H1 (cell line): ENCODE measurements at regions not wholly inside any gene's neighbourhood (a gene's known extent, or its start where the extent isn't known, plus 50 kb on each side); places are given as distances from the start of the nearest gene placed in this dataset.

Experiments used
- CTCF ChIA-PET: fragments of 300-600 bp; sonication (Branson Sonifier 250); formaldehyde crosslinking; loops from one replicate; lab custom pipeline; 2021; ENCODE audit not compliant: partially characterized antibody; lab: Charles Lee
- POLR2A ChIA-PET: fragments of 300-600 bp; sonication (Branson Sonifier 250); formaldehyde crosslinking; loops from one replicate; lab custom pipeline; 2021; ENCODE audit warnings: inconsistent platforms; ENCODE audit not compliant: partially characterized antibody; lab: Charles Lee
- DNase-seq, 2 experiments: peaks; one replicate each; pipeline versions ENCODE4 v3.0.0 to v3.0.0-alpha.2; 2010 to 2022; ENCODE audit warnings: low spot score in 2 of 2, low read depth in 1 of 2, mixed read lengths in 1 of 2
- FAIRE-seq: peaks from 2 replicates; lab custom pipeline; 2011; peaks lifted over from hg19 to GRCh38; lab: Jason Lieb, UNC
- H2AFZ ChIP-seq: 2 replicates; pipeline ENCODE4 v1.8.1; 2012; ENCODE audit warnings: low read length, inconsistent platforms
- H2AK5ac ChIP-seq: 2 replicates; pipeline ENCODE4 v1.6.1; 2013; ENCODE audit warnings: low read depth, low read length
- H2BK120ac ChIP-seq: replicated peaks from 2 replicates; pipeline ENCODE3; 2013; ENCODE audit warnings: low read depth, low read length, inconsistent platforms
- H2BK12ac ChIP-seq: 2 replicates; pipeline ENCODE4 v1.6.1; 2013; ENCODE audit warnings: low read depth, low read length
- H2BK15ac ChIP-seq: 2 replicates; pipeline ENCODE4 v1.6.1; 2013; ENCODE audit warnings: low read length
- H2BK20ac ChIP-seq: 2 replicates; pipeline ENCODE4 v1.6.1; 2013; ENCODE audit warnings: low read length
- H2BK5ac ChIP-seq: 2 replicates; pipeline ENCODE4 v1.6.1; 2013; ENCODE audit warnings: low read depth, low read length
- H3K14ac ChIP-seq: 2 replicates; pipeline ENCODE4 v1.6.1; 2013; ENCODE audit warnings: inconsistent platforms; ENCODE audit not compliant: insufficient read length
- H3K18ac ChIP-seq: 2 replicates; pipeline ENCODE4 v1.6.1; 2013; ENCODE audit warnings: low read length; ENCODE audit errors: extremely low read depth
- H3K23ac ChIP-seq: 2 replicates; pipeline ENCODE4 v1.6.1; 2013; ENCODE audit warnings: inconsistent platforms; ENCODE audit not compliant: insufficient read length
- H3K23me2 ChIP-seq: 2 replicates; pipeline ENCODE4 v1.6.1; 2013; ENCODE audit warnings: low read depth, low read length
- H3K27ac ChIP-seq: 2 replicates; pipeline ENCODE4 v1.6.1; 2011; ENCODE audit warnings: low read depth, low read length, inconsistent platforms
- H3K27me3 ChIP-seq, 4 experiments: replicated peaks in 1 of 4; 1 replicate in 1 of 4; 2 replicates in 3 of 4; pipeline versions ENCODE4 v1.6.1 to v1.8.1; 2011 to 2013; ENCODE audit warnings: low read length in 3 of 4, mild to moderate bottlenecking in 3 of 4, inconsistent platforms in 2 of 4, mixed read lengths in 2 of 4, moderate library complexity in 1 of 4; ENCODE audit not compliant: control insufficient read depth in 3 of 4, insufficient read depth in 3 of 4; ENCODE audit errors: extremely low read depth in 1 of 4
- H3K36me3 ChIP-seq, 4 experiments: 2 replicates each; pipeline versions ENCODE4 v1.6.1 to v1.8.1; 2011 to 2013; ENCODE audit warnings: mild to moderate bottlenecking in 4 of 4, low read length in 3 of 4, moderate library complexity in 2 of 4, control low read depth in 1 of 4, inconsistent platforms in 1 of 4; ENCODE audit not compliant: insufficient read depth in 4 of 4, control insufficient read depth in 2 of 4
- H3K4ac ChIP-seq: replicated peaks from 2 replicates; pipeline ENCODE3; 2013; ENCODE audit warnings: low read length, low read depth, mixed read lengths, inconsistent platforms; ENCODE audit not compliant: insufficient read length
- H3K4me1 ChIP-seq, 4 experiments: replicated peaks in 1 of 4; 1 replicate in 1 of 4; 2 replicates in 3 of 4; pipeline versions ENCODE4 v1.6.1 to v1.8.1; 2011 to 2013; ENCODE audit warnings: low read length in 3 of 4, inconsistent platforms in 2 of 4, mixed read lengths in 1 of 4; ENCODE audit not compliant: insufficient read depth in 4 of 4, control insufficient read depth in 3 of 4
- H3K4me2 ChIP-seq, 2 experiments: 2 replicates each; pipeline versions ENCODE4 v1.6.1 to v1.8.1; 2011 to 2013; ENCODE audit warnings: low read depth in 2 of 2, low read length in 2 of 2, control low read depth in 1 of 2, inconsistent platforms in 1 of 2, mild to moderate bottlenecking in 1 of 2; ENCODE audit not compliant: insufficient read depth in 1 of 2
- H3K4me3 ChIP-seq, 4 experiments: fragments of 200-600, 300-600 bp in 1 of 4; sonication (generic), shearing (Covaris generic), sonication (Bioruptor Twin) in 1 of 4; 2 replicates each; pipeline versions ENCODE4 v1.5.1 to v1.8.1; 2011 to 2016; ENCODE audit warnings: low read length in 4 of 4, low read depth in 3 of 4, control low read depth in 2 of 4, inconsistent platforms in 2 of 4, mild to moderate bottlenecking in 2 of 4, mixed read lengths in 1 of 4, moderate library complexity in 1 of 4; ENCODE audit not compliant: insufficient read depth in 2 of 4; ENCODE audit errors: extremely low read depth in 1 of 4
- H3K56ac ChIP-seq: replicated peaks from 2 replicates; pipeline ENCODE3; 2013; ENCODE audit warnings: low read depth, mild to moderate bottlenecking, mixed read lengths, low read length, inconsistent platforms; ENCODE audit not compliant: insufficient read length
- H3K79me1 ChIP-seq: 2 replicates; pipeline ENCODE4 v1.6.1; 2013; ENCODE audit warnings: low read depth, low read length, control low read depth
- H3K79me2 ChIP-seq, 2 experiments: 2 replicates each; pipeline versions ENCODE4 v1.6.1 to v1.8.1; 2012 to 2013; ENCODE audit warnings: low read length in 2 of 2, mild to moderate bottlenecking in 2 of 2, inconsistent platforms in 1 of 2; ENCODE audit not compliant: insufficient read depth in 2 of 2, control insufficient read depth in 1 of 2
- H3K9ac ChIP-seq, 4 experiments: replicated peaks in 1 of 4; 1 replicate in 1 of 4; 2 replicates in 3 of 4; pipeline versions ENCODE4 v1.6.1 to v1.8.1; 2011 to 2013; ENCODE audit warnings: low read depth in 3 of 4, low read length in 3 of 4, control low read depth in 2 of 4, mild to moderate bottlenecking in 2 of 4, moderate library complexity in 2 of 4, inconsistent platforms in 1 of 4; ENCODE audit errors: extremely low read depth in 1 of 4
- H3K9me3 ChIP-seq, 2 experiments: 2 replicates each; pipeline versions ENCODE4 v1.6.1 to v1.8.1; 2012 to 2013; ENCODE audit warnings: mild to moderate bottlenecking in 2 of 2, moderate library complexity in 2 of 2, control low read depth in 1 of 2, inconsistent platforms in 1 of 2, low read depth in 1 of 2, low read length in 1 of 2, mixed read lengths in 1 of 2; ENCODE audit not compliant: insufficient read depth in 2 of 2
- H4K20me1 ChIP-seq, 2 experiments: replicated peaks in 1 of 2; 2 replicates each; pipeline versions ENCODE3 to v1.8.1; 2011 to 2013; ENCODE audit warnings: inconsistent platforms in 2 of 2, low read length in 2 of 2, mild to moderate bottlenecking in 1 of 2; ENCODE audit not compliant: insufficient read depth in 2 of 2, control insufficient read depth in 1 of 2
- H4K5ac ChIP-seq: 2 replicates; pipeline ENCODE4 v1.6.1; 2013; ENCODE audit warnings: low read length, low read depth, mixed read lengths, inconsistent platforms; ENCODE audit not compliant: insufficient read length
- H4K8ac ChIP-seq: 2 replicates; pipeline ENCODE4 v1.8.0; 2013; ENCODE audit warnings: mild to moderate bottlenecking, moderate library complexity, low read length, inconsistent platforms; ENCODE audit not compliant: insufficient read depth; ENCODE audit errors: extremely low read depth
- H4K91ac ChIP-seq: replicated peaks from 2 replicates; pipeline ENCODE3; 2013; ENCODE audit warnings: low read length, mixed read lengths, inconsistent platforms; ENCODE audit not compliant: insufficient read length
- BACH1 ChIP-seq: IDR thresholded peaks from 2 replicates; pipeline ENCODE4 v1.6.1; 2012; ENCODE audit warnings: low read length, improper control_type of control experiment
- CTBP2 ChIP-seq: IDR thresholded peaks from 2 replicates; pipeline ENCODE4 v1.7.0; 2011; ENCODE audit warnings: borderline replicate concordance, mild to moderate bottlenecking, moderate library complexity, mixed read lengths, low read length; ENCODE audit not compliant: insufficient read depth, insufficient read length
- JUN ChIP-seq: IDR thresholded peaks from 2 replicates; pipeline ENCODE4 v1.6.1; 2011; ENCODE audit warnings: low read depth, mild to moderate bottlenecking, improper control_type of control experiment, low read length
- JUND ChIP-seq: IDR thresholded peaks from 2 replicates; pipeline ENCODE4 v1.6.1; 2011; ENCODE audit warnings: mild to moderate bottlenecking, improper control_type of control experiment, low read length
- KDM5A ChIP-seq: fragments of 200-600 bp; IDR thresholded peaks from 2 replicates; pipeline ENCODE4 v1.7.1; 2012; ENCODE audit warnings: mild to moderate bottlenecking, low read length, inconsistent platforms, mixed read lengths
- MAFK ChIP-seq: IDR thresholded peaks from 2 replicates; pipeline ENCODE4 v1.6.1; 2012; ENCODE audit warnings: low read depth, mild to moderate bottlenecking, improper control_type of control experiment, low read length
- RAD21 ChIP-seq, 2 experiments: IDR thresholded peaks in 1 of 2; conservative IDR thresholded peaks in 1 of 2; 2 replicates each; pipeline ENCODE4 v1.6.1; 2011; ENCODE audit warnings: low read depth in 2 of 2, low read length in 2 of 2, improper control_type of control experiment in 1 of 2, inconsistent platforms in 1 of 2, mild to moderate bottlenecking in 1 of 2, moderate library complexity in 1 of 2
- RFX5 ChIP-seq: IDR thresholded peaks from 2 replicates; pipeline ENCODE4 v1.6.1; 2011; ENCODE audit warnings: low read depth, low read length, improper control_type of control experiment, borderline replicate concordance
- SP4 ChIP-seq: IDR thresholded peaks from 2 replicates; pipeline ENCODE4 v1.6.1; 2012; ENCODE audit warnings: low read length, inconsistent platforms
- TAF1 ChIP-seq: IDR thresholded peaks from 2 replicates; pipeline ENCODE4 v1.6.1; 2011; ENCODE audit warnings: mild to moderate bottlenecking, low read depth, low read length
- WGBS, 2 experiments: shearing (Covaris generic) in 1 of 2; methylation state at CpG; one replicate each; pipeline versions ENCODE4 v1.1.6 to v1.1.7; 2013 to 2015; ENCODE audit warnings: low lambda C conversion rate in 2 of 2, mixed read lengths in 2 of 2, inconsistent platforms in 1 of 2, low coverage in 1 of 2, missing lambda C conversion rate in 1 of 2; ENCODE audit not compliant: insufficient replicate concordance in 2 of 2, insufficient coverage in 1 of 2, insufficient read length in 1 of 2; ENCODE audit errors: extremely low coverage in 1 of 2, missing lambda C conversion rate in 1 of 2; 5-methylcytosine and 5-hydroxymethylcytosine counted together
- TF ChIP-seq, protein P1 (sequence below): IDR thresholded peaks from 2 replicates; pipeline ENCODE4 v1.6.1; 2012; ENCODE audit warnings: inconsistent platforms

DNA sequence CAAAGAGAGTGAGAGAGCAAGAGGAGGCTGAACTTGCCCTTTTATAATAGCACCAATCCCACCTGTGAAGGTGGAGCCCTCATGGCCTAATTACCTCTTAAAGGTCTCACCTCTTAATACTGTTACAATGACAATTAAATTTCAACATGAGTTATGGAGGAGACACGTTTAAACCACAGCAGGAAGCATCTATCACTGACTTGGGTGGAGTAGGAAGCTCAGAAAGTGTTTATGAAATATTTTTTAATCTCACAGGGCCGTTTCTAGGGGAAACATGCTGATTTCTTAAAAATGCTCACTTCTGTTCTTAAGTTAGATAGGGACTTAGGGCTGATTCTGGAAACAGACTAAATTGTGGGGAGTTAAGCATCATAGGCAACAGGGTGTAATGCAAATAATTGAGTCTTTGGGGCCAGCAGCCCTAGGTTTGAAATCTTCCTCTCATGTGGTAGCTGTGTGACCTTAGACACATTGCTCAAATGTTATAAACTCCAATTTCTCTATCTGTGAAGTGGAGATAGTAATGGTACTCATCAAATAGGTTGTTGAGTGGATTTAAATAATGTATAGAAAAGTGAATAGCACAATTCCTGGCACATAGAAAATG lies 133.3 kb upstream of the KLHL25 start:
- FAIRE-seq, result no peak

More for the DNA sequence above, 133.3 kb upstream of the KLHL25 start:
- 80% methylated on average over 2 of the region's 2 CpGs; no CpG with 5 or more reads in 1 of the 2 experiments for WGBS, 2 experiments
- H2AFZ ChIP-seq, result no peak overlapping the region
- no peaks in the 10 kb centered on the region; a peak in 1 of 7 replicates for H3K27me3 ChIP-seq
- no peak overlapping the region for H3K4me2 ChIP-seq
- no peaks in the 10 kb centered on the region for H3K79me1 ChIP-seq
- no peaks in the 10 kb centered on the region for H4K20me1 ChIP-seq
- no peak overlapping the region for H2BK120ac ChIP-seq
- H3K23ac ChIP-seq, result no peak overlapping the region
- H4K5ac ChIP-seq, result no peak overlapping the region
- no peaks in the 10 kb centered on the region for H3K36me3 ChIP-seq
- no peak overlapping the region for H2BK15ac ChIP-seq
- 0 out of 4 replicates have a peak, but pooled peaks cover 0 to 5% of the 10 kb centered on the region in 2 experiments for H3K9me3 ChIP-seq
- no peak overlapping the region for H2BK12ac ChIP-seq
- H3K79me2 ChIP-seq, result no peaks in the 10 kb centered on the region
- H2AK5ac ChIP-seq, result no peak overlapping the region
- H2BK20ac ChIP-seq, result no peak overlapping the region
- ChIA-PET POLR2A (no interaction called here), CTCF (interaction anchor here (1.0 kb wide), 1 partner anchor 24 kb away, joined by 3 read pairs; no protein-coding TSS in a partner anchor)
- H4K8ac ChIP-seq, result no peak overlapping the region
- H3K4ac ChIP-seq, result no peak overlapping the region
- H3K27ac ChIP-seq, result no peak overlapping the region
- H3K4me3 ChIP-seq, result no peak overlapping the region
- H4K91ac ChIP-seq, result no peak overlapping the region
- H2BK5ac ChIP-seq, result no peak overlapping the region
- H3K56ac ChIP-seq, result no peak overlapping the region
- H3K4me1 ChIP-seq, result peaks cover 2 to 13% (median 9%) of the 10 kb centered on the region in 4 experiments; a peak in 5 of 7 replicates
- H3K18ac ChIP-seq, result no peak overlapping the region
- no peak overlapping the region for H3K14ac ChIP-seq
- no peak overlapping the region for H3K9ac ChIP-seq
- no peaks in the 10 kb centered on the region; the same call in 1 of the 2 replicates for H3K23me2 ChIP-seq
- TF ChIP-seq RAD21 (IDR thresholded peaks at IDR 0.05 in 1 of 2, conservative IDR thresholded peaks at IDR 0.05 in 1 of 2; ENCODE audit: low read depth in 2 of 2, low read length in 2 of 2) (no peak), TAF1 (no peak), BACH1 (no peak), MAFK (no peak), JUND (no peak), JUN (no peak), RFX5 (no peak), SP4 (no peak), CTBP2 (no peak), KDM5A (no peak)
- TF ChIP-seq, protein P1, sequence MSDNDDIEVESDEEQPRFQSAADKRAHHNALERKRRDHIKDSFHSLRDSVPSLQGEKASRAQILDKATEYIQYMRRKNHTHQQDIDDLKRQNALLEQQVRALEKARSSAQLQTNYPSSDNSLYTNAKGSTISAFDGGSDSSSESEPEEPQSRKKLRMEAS, result no peak
- no peak for DNase-seq
